Natural killer cell (primary cell): ENCODE measurements at regions not wholly inside any gene's neighbourhood (a gene's known extent, or its start where the extent isn't known, plus 50 kb on each side); places are given as distances from the start of the nearest gene placed in this dataset.

Experiments
- ATAC-seq, 3 donors: fragments of 150-1000 bp in 2 of 3; fragments of 200-7000 bp in 1 of 3; cut with Tn5 transposase; 1 replicate in 1 of 3; 2 replicates in 2 of 3; pipeline ENCODE4 v1.10.0; 2021; ENCODE audit warnings: mild to moderate bottlenecking in 2 of 3, moderate library complexity in 2 of 3
- DNase-seq, 2 donors: peaks; one replicate each; pipeline versions ENCODE4 v3.0.0 to v3.0.0-alpha.2; 2013 to 2021; ENCODE audit warnings: mixed read lengths in 1 of 2
- H3K27ac ChIP-seq: one replicate; pipeline ENCODE4 v1.5.1; 2013; ENCODE audit warnings: mild to moderate bottlenecking, low read length
- H3K27me3 ChIP-seq: one replicate; pipeline ENCODE4 v1.6.1; 2013; ENCODE audit warnings: low read length; ENCODE audit not compliant: control insufficient read depth, insufficient read depth
- H3K36me3 ChIP-seq: one replicate; pipeline ENCODE4 v1.6.1; 2013; ENCODE audit warnings: low read length; ENCODE audit not compliant: control insufficient read depth, insufficient read depth
- H3K4me1 ChIP-seq: one replicate; pipeline ENCODE4 v1.6.1; 2013; ENCODE audit warnings: low read length; ENCODE audit not compliant: control insufficient read depth, insufficient read depth
- H3K4me3 ChIP-seq: one replicate; pipeline ENCODE4 v1.5.1; 2013; ENCODE audit warnings: low read length
- H3K9me3 ChIP-seq: one replicate; pipeline ENCODE4 v1.6.1; 2013; ENCODE audit warnings: low read length; ENCODE audit not compliant: control insufficient read depth, insufficient read depth
- H3K27ac Mint-ChIP-seq, 2 donors: one replicate each; pipeline ENCODE4 v1.8.0; 2022; ENCODE audit warnings: mild to moderate bottlenecking in 2 of 2, mixed read lengths in 2 of 2, moderate library complexity in 1 of 2
- H3K27me3 Mint-ChIP-seq, 2 donors: one replicate each; pipeline ENCODE4 v1.8.0; 2022; ENCODE audit warnings: low read depth in 2 of 2, mixed read lengths in 2 of 2
- H3K36me3 Mint-ChIP-seq: one replicate; pipeline ENCODE4 v1.8.0; 2022; ENCODE audit warnings: mixed read lengths
- H3K4me1 Mint-ChIP-seq, 2 donors: one replicate each; pipeline ENCODE4 v1.8.0; 2022; ENCODE audit warnings: mixed read lengths in 2 of 2
- H3K4me3 Mint-ChIP-seq: one replicate; pipeline ENCODE4 v1.8.0; 2022; ENCODE audit warnings: mild to moderate bottlenecking, moderate library complexity, mixed read lengths
- H3K9me3 Mint-ChIP-seq, 2 donors: one replicate each; pipeline ENCODE4 v1.8.0; 2022; ENCODE audit warnings: mixed read lengths in 2 of 2
- WGBS: methylation state at CpG from one replicate; pipeline ENCODE4 v1.1.7; 2013; ENCODE audit warnings: missing lambda C conversion rate; ENCODE audit not compliant: insufficient coverage; 5-methylcytosine and 5-hydroxymethylcytosine counted together
- intact Hi-C: fragments of 100-400 bp; cut with micrococcal nuclease; formaldehyde crosslinking; loops from one replicate; pipeline ENCODE4 v1.14.2; 2022
- TF ChIP-seq, protein P1 (sequence below): fragments of 200-600 bp; IDR thresholded peaks from one replicate; pipeline ENCODE4 v1.8.0; 2022; ENCODE audit warnings: antibody characterized with exemption

DNA sequence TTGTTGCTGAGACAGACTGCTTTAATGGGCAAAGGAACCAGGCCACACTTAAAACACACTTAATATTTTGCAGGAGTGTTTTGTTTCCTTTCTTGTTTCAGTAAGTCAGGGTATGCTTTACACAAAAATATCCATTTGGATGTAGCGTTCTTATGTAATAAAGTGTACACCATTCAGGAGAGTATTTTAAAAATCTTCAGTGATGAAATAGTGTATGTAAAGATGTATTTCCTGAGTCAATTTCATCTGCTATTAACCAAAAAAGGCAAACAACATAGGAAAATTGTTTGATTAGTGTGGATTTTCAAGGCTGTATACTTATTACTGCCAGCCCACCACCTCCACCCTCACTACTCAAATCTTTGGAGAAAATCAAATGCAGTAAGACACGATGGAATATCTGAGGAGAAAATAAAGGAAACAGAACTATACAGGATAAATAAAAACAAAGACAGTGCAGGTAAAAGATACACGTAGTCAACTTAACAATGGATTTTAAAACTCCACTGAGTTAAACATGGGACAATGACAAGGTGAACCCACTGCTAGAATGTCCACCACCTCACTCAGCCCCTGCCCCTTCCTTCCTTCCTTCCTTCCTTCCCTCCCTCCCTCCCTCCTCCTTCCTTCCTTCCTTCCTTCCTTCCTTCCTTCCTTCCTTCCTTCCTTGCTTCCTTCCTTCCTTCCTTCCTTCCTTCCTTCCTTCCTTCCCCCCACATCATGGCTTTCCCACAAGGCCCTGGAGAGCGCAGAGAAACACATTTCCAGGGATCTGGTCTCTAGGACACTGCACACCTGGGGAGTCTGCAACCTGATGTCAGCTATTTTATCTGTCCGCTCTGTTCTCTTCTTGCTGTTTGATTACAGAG, 360.3 kb downstream of the IRS2 start:
- Histone ChIP-seq H3K4me1 (no peaks in the 10 kb centered on the region), H3K27ac (no peak overlapping the region), H3K27me3 (no peaks in the 10 kb centered on the region), H3K36me3 (no peaks in the 10 kb centered on the region), H3K9me3 (no peaks in the 10 kb centered on the region), H3K4me3 (no peak overlapping the region)
- 73% methylated on average over 4 of the region's 5 CpGs for WGBS
- TF ChIP-seq, protein P1, sequence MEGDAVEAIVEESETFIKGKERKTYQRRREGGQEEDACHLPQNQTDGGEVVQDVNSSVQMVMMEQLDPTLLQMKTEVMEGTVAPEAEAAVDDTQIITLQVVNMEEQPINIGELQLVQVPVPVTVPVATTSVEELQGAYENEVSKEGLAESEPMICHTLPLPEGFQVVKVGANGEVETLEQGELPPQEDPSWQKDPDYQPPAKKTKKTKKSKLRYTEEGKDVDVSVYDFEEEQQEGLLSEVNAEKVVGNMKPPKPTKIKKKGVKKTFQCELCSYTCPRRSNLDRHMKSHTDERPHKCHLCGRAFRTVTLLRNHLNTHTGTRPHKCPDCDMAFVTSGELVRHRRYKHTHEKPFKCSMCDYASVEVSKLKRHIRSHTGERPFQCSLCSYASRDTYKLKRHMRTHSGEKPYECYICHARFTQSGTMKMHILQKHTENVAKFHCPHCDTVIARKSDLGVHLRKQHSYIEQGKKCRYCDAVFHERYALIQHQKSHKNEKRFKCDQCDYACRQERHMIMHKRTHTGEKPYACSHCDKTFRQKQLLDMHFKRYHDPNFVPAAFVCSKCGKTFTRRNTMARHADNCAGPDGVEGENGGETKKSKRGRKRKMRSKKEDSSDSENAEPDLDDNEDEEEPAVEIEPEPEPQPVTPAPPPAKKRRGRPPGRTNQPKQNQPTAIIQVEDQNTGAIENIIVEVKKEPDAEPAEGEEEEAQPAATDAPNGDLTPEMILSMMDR: no peak
- Mint-ChIP-seq H3K27me3 (peaks cover 0 to 3% of the 10 kb centered on the region in 2 donors), H3K4me3 (no peak overlapping the region), H3K9me3 (peaks cover 0 to 3% of the 10 kb centered on the region in 2 donors), H3K27ac (no peak overlapping the region), H3K4me1 (peaks cover 6 to 10% of the 10 kb centered on the region in 2 donors), H3K36me3 (no peaks in the 10 kb centered on the region)
- ATAC-seq (no peak), DNase-seq (no peak)
- intact Hi-C loops: no loop called here

DNA sequence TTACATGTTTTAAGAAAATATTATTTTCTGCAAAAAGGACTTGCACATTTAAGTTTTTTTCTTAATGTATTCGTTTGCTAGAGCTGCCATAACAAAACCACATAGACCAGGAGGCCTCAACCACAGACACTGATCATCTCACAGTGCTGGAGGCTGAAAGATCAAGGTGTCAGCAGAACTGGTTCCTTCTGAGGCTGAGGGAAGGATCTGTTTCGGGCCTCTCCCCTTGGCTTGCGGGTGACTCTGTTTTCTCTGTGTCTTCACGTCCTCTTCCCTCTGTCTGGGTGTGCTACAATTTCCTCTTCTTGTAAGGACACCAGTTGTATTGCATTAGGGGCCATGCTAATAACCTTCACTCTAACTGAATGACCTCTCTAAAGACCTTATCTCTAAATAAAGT, 364.2 kb downstream of the IRS2 start:
- ATAC-seq (peak in 1 of 3 donors; percentile 54), DNase-seq (no peak)
- H3K36me3 Mint-ChIP-seq: no peaks in the 10 kb centered on the region
- intact Hi-C loops: no loop called here
- Histone ChIP-seq H3K9me3 (no peaks in the 10 kb centered on the region), H3K36me3 (no peaks in the 10 kb centered on the region), H3K27me3 (no peaks in the 10 kb centered on the region), H3K4me3 (no peak overlapping the region), H3K4me1 (no peaks in the 10 kb centered on the region), H3K27ac (no peak overlapping the region)
- no peak overlapping the region for H3K4me3 Mint-ChIP-seq
- TF ChIP-seq, protein P1: no peak
- peaks cover 0 to 2% of the 10 kb centered on the region in 2 donors for H3K9me3 Mint-ChIP-seq
- peaks cover 6 to 7% of the 10 kb centered on the region in 2 donors for H3K27me3 Mint-ChIP-seq
- peaks cover 6 to 10% of the 10 kb centered on the region in 2 donors for H3K4me1 Mint-ChIP-seq
- WGBS: 9% methylated on average over 4 of the region's 4 CpGs
- H3K27ac Mint-ChIP-seq: no peak overlapping the region

DNA sequence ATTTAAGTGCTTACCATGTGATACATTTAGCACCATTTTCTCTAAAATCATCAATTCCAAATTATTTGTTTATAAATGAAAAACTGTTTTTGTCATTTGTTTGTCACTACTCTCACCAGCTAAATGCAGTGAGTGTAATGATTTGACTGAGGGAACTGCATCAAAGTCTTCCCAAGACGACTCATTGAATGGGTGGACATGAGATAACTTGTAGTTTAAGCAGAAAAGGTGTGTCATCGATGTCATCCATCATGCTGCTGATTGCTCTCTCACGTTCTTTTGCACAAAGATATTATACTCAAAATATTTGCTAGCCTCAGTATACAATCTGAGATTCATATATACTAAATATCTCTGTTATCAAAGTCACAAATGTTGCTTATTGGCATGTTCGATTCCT, 366.5 kb downstream of the IRS2 start:
- intact Hi-C loops: no loop called here
- no peaks in the 10 kb centered on the region for H3K27me3 ChIP-seq
- H3K36me3 ChIP-seq: no peaks in the 10 kb centered on the region
- no peak overlapping the region for H3K27ac ChIP-seq
- H3K27me3 Mint-ChIP-seq: peaks cover 7 to 10% of the 10 kb centered on the region in 2 donors
- peaks cover 5 to 6% of the 10 kb centered on the region in 2 donors for H3K4me1 Mint-ChIP-seq
- H3K4me1 ChIP-seq: no peaks in the 10 kb centered on the region
- no peak overlapping the region for H3K27ac Mint-ChIP-seq
- no peak overlapping the region for H3K4me3 ChIP-seq
- 70% methylated on average over 4 of the region's 4 CpGs for WGBS
- no peaks in the 10 kb centered on the region for H3K9me3 ChIP-seq
- ATAC-seq: no peak
- H3K4me3 Mint-ChIP-seq: no peak overlapping the region
- TF ChIP-seq, protein P1: no peak
- H3K36me3 Mint-ChIP-seq: no peaks in the 10 kb centered on the region
- H3K9me3 Mint-ChIP-seq: peaks cover 0 to 2% of the 10 kb centered on the region in 2 donors
- DNase-seq: no peak

DNA sequence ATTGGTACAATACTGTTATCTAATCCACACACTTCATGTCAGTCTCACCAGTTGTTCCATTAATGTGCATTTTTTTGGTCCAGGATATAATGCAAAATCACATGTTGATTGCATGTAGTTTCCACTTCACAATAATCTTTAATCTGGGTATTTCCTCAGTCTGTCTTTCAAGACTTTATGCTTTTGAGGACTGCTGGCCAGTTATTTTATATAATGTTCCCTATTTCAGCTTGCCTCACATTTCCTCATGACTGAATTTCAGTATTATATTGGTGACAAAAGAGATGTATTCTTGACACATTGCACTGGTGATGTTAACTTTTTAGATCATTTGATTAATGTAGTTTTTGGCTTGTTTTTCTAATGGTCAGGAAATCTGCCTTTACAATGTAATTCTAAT, 368.3 kb downstream of the IRS2 start:
- Histone ChIP-seq H3K27ac (no peak overlapping the region), H3K9me3 (no peaks in the 10 kb centered on the region), H3K4me1 (no peaks in the 10 kb centered on the region), H3K36me3 (no peaks in the 10 kb centered on the region), H3K27me3 (no peaks in the 10 kb centered on the region), H3K4me3 (no peak overlapping the region)
- H3K27me3 Mint-ChIP-seq: peaks cover 7 to 8% of the 10 kb centered on the region in 2 donors
- no peak overlapping the region for H3K27ac Mint-ChIP-seq
- ATAC-seq: no peak
- intact Hi-C loops: no loop called here
- DNase-seq: no peak
- TF ChIP-seq, protein P1: no peak
- peaks cover 0 to 2% of the 10 kb centered on the region in 2 donors for H3K9me3 Mint-ChIP-seq
- H3K4me3 Mint-ChIP-seq: no peak overlapping the region
- H3K36me3 Mint-ChIP-seq: no peaks in the 10 kb centered on the region
- H3K4me1 Mint-ChIP-seq: peaks cover 5 to 6% of the 10 kb centered on the region in 2 donors
